IPS-NIHi11 (cell line): ENCODE measurements at regions not wholly inside any gene's neighbourhood (a gene's known extent, or its start where the extent isn't known, plus 50 kb on each side); places are given as distances from the start of the nearest gene placed in this dataset.

ENCODE experiments used
- DNase-seq: peaks from one replicate; pipeline ENCODE4 v3.0.0; 2012; ENCODE audit warnings: mixed read lengths, low spot score

GRCh38 chr7:96410126-96410839 is 88.4 kb upstream of the SLC25A13 start:
- no peak for DNase-seq

GRCh38 chr7:96408881-96409280 is 87.0 kb upstream of the SLC25A13 start:
- no peak for DNase-seq

- DNase-seq: no peak
Observed at GRCh38 chr7:96407427-96407826, 85.5 kb upstream of the SLC25A13 start.

- DNase-seq: no peak
Observed at GRCh38 chr7:96402913-96403312, 81.0 kb upstream of the SLC25A13 start.

DNA sequence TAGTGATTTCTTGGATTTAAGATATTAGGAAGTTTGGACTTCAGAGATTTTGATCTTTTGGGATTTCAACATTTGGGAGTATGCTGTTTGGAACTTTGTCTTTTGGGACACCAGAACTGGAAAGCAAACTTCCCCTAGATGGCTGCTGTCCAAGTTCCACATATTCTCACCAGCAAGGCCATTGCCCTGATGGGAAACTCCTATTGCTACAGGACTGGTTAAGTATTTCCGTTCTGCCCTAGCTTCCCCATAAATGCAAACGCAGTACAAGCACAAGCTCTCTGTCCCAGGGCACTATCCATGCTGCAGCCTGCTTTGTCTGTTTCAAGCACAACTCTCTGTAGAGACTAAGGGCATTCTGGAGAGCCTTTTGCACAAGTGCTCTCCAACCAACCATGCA is 79.3 kb upstream of the SLC25A13 start:
- DNase-seq: no peak

GRCh38 chr7:96400518-96400917 is 78.6 kb upstream of the SLC25A13 start:
- no peak for DNase-seq

DNA sequence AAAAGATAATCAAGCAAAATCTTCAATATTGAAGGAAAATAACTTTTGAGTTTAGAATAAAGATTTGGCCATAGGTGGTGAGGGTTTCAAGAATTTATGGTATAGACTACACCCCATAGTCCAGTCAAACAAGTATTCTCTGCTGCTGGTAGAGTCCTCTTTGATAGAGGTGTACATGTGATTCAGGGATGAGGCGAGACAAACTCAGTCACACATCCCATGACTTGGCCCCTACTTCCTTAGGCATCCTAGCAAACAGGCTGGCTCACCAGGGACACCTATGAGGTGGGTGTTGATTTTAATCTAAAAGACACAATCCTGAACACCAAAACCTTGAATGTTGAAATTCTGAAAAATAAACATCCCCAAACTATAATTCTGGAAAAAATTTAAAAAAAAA is 78.1 kb upstream of the SLC25A13 start:
- no peak for DNase-seq

GRCh38 chr7:96397936-96398598 is 76.2 kb upstream of the SLC25A13 start:
- DNase-seq: no peak

GRCh38 chr7:96388620-96389383 is 66.9 kb upstream of the SLC25A13 start:
- no peak for DNase-seq

GRCh38 chr7:96388166-96388565 is 66.3 kb upstream of the SLC25A13 start:
- DNase-seq: no peak

GRCh38 chr7:96380111-96380512 is 58.2 kb upstream of the SLC25A13 start:
- peak; percentile 22 for DNase-seq

GRCh38 chr7:96377399-96377798 is 55.5 kb upstream of the SLC25A13 start:
- no peak for DNase-seq
